ENCODE measurements at regions not wholly inside any gene's neighbourhood (a gene's known extent, or its start where the extent isn't known, plus 50 kb on each side); places are given as distances from the start of the nearest gene placed in this dataset.

GRCh38 chr7:51613911-51614357 lies 297.3 kb upstream of the COBL start:
- Histone ChIP-seq H3K27ac (ENCODE audit: low read depth in 1 of 2, low read length in 2 of 2) (no peak overlapping the region), H3K4me1 (ENCODE audit: insufficient read depth, low read length) (no peaks in the 10 kb centered on the region), H3K4me3 (ENCODE audit: low read length) (no peak overlapping the region), H3K36me3 (ENCODE audit: insufficient read depth, low read length) (no peaks in the 10 kb centered on the region), H3K27me3 (ENCODE audit: control insufficient read depth in 1 of 2, insufficient read depth in 2 of 2, low read length in 2 of 2) (no peaks in the 10 kb centered on the region), H3K9me3 (ENCODE audit: control insufficient read depth in 1 of 2, insufficient read depth in 1 of 2, low read length in 2 of 2) (peaks cover 0 to 9% of the 10 kb centered on the region in 2 experiments)
- ChIA-PET POLR2A (no interaction called here), CTCF (no interaction called here)
- Mint-ChIP-seq H3K27ac (no peak overlapping the region), H3K27me3 (no peaks in the 10 kb centered on the region), H3K9me3 (peaks cover under 1% of the 10 kb centered on the region), H3K4me1 (ENCODE audit: low read depth) (no peaks in the 10 kb centered on the region), H3K36me3 (ENCODE audit: low read depth) (no peaks in the 10 kb centered on the region), H3K4me3 (no peak overlapping the region)
- ATAC-seq (ENCODE audit: poor library complexity) (no peak), DNase-seq (no peak)
- intact Hi-C loops (cut with DNase I, micrococcal nuclease), result no loop called here
- no peak for TF ChIP-seq CTCF (IDR thresholded peaks at IDR 0.05)

- intact Hi-C loops (cut with DNase I, micrococcal nuclease), result no loop called here
- CTCF ChIA-PET, result no interaction called here
- Histone ChIP-seq H3K27ac (ENCODE audit: low read depth in 1 of 2, low read length in 2 of 2) (no peak overlapping the region), H3K36me3 (ENCODE audit: insufficient read depth, low read length) (no peaks in the 10 kb centered on the region), H3K4me1 (ENCODE audit: insufficient read depth, low read length) (no peaks in the 10 kb centered on the region), H3K9me3 (ENCODE audit: control insufficient read depth in 1 of 2, insufficient read depth in 1 of 2, low read length in 2 of 2) (peaks cover 0 to 3% of the 10 kb centered on the region in 2 experiments), H3K4me3 (ENCODE audit: low read length) (no peak overlapping the region), H3K27me3 (ENCODE audit: control insufficient read depth in 1 of 2, insufficient read depth in 2 of 2, low read length in 2 of 2) (no peaks in the 10 kb centered on the region)
- no peak for TF ChIP-seq CTCF (IDR thresholded peaks at IDR 0.05)
- POLR2A ChIA-PET, result no interaction called here
- DNase-seq, result no peak
- no peaks in the 10 kb centered on the region for H3K4me1 Mint-ChIP-seq (ENCODE audit: low read depth)
- peaks cover 3% of the 10 kb centered on the region for H3K9me3 Mint-ChIP-seq
- ATAC-seq (ENCODE audit: poor library complexity), result no peak
- H3K4me3 Mint-ChIP-seq, result no peak overlapping the region
- H3K27ac Mint-ChIP-seq, result no peak overlapping the region
- no peaks in the 10 kb centered on the region for H3K36me3 Mint-ChIP-seq (ENCODE audit: low read depth)
- no peaks in the 10 kb centered on the region for H3K27me3 Mint-ChIP-seq
Measured at GRCh38 chr7:51611937-51612336, 295.3 kb upstream of the COBL start.

GRCh38 chr7:51607447-51607846 lies 290.8 kb upstream of the COBL start:
- Mint-ChIP-seq H3K4me1 (ENCODE audit: low read depth) (no peaks in the 10 kb centered on the region), H3K27me3 (no peaks in the 10 kb centered on the region), H3K36me3 (ENCODE audit: low read depth) (no peaks in the 10 kb centered on the region), H3K9me3 (peaks cover 5% of the 10 kb centered on the region), H3K4me3 (no peak overlapping the region), H3K27ac (no peak overlapping the region)
- intact Hi-C loops (cut with DNase I, micrococcal nuclease), result no loop called here
- POLR2A ChIA-PET, result no interaction called here
- DNase-seq, result no peak
- Histone ChIP-seq H3K9me3 (ENCODE audit: control insufficient read depth in 1 of 2, insufficient read depth in 1 of 2, low read length in 2 of 2) (peaks cover 0 to 7% of the 10 kb centered on the region in 2 experiments), H3K4me3 (ENCODE audit: low read length) (no peak overlapping the region), H3K27ac (ENCODE audit: low read depth in 1 of 2, low read length in 2 of 2) (no peak overlapping the region), H3K36me3 (ENCODE audit: insufficient read depth, low read length) (no peaks in the 10 kb centered on the region), H3K27me3 (ENCODE audit: control insufficient read depth in 1 of 2, insufficient read depth in 2 of 2, low read length in 2 of 2) (no peaks in the 10 kb centered on the region), H3K4me1 (ENCODE audit: insufficient read depth, low read length) (no peaks in the 10 kb centered on the region)
- CTCF ChIA-PET, result no interaction called here
- ATAC-seq (ENCODE audit: poor library complexity), result no peak
- TF ChIP-seq CTCF (IDR thresholded peaks at IDR 0.05), result no peak

Measured in CD4-positive, alpha-beta T cell (primary cell).